Stomach (tissue), 8 donors: ENCODE measurements at regions not wholly inside any gene's neighbourhood (a gene's known extent, or its start where the extent isn't known, plus 50 kb on each side); places are given as distances from the start of the nearest gene placed in this dataset.

Experiments
- DNase-seq, 2 donors: peaks; one replicate each; pipeline versions ENCODE4 v3.0.0 to v3.0.0-alpha.2; 2013 to 2019
- H3K27ac ChIP-seq, 5 donors: fragments of 200-600 bp in 4 of 5; sonication (generic) in 4 of 5; one replicate each; pipeline ENCODE4 v1.5.1; 2013 to 2019; ENCODE audit warnings: mild to moderate bottlenecking in 1 of 5, moderate library complexity in 1 of 5
- H3K27me3 ChIP-seq, 3 donors: fragments of 200-600 bp; sonication (generic); one replicate each; pipeline ENCODE4 v1.5.1; 2017 to 2019; ENCODE audit warnings: mixed run types in 1 of 3
- H3K36me3 ChIP-seq, 4 donors: fragments of 200-600 bp; sonication (generic); 1 replicate in 3 of 4; 2 replicates in 1 of 4; pipeline ENCODE4 v1.5.1; 2016 to 2019
- H3K4me1 ChIP-seq, 4 donors: fragments of 200-600 bp; sonication (generic); one replicate each; pipeline ENCODE4 v1.5.1; 2016 to 2019
- H3K4me3 ChIP-seq, 4 donors: fragments of 200-600 bp; sonication (generic) in 3 of 4; one replicate each; pipeline ENCODE4 v1.5.1; 2016 to 2019; ENCODE audit warnings: mild to moderate bottlenecking in 1 of 4
- H3K9me3 ChIP-seq, 4 donors: fragments of 200-600 bp; sonication (generic); one replicate each; pipeline ENCODE4 v1.5.1; 2016 to 2019
- EP300 ChIP-seq: sonication (generic); formaldehyde crosslinking; IDR thresholded peaks from one replicate; pipeline ENCODE4 v1.6.1; 2017; ENCODE audit warnings: antibody characterized with exemption
- POLR2A ChIP-seq, 4 donors: fragments of 450-650 bp; IDR thresholded peaks; one replicate each; pipeline ENCODE4 v1.6.1; 2016; ENCODE audit warnings: antibody characterized with exemption in 4 of 4, control low read depth in 2 of 4, mild to moderate bottlenecking in 1 of 4, moderate library complexity in 1 of 4
- POLR2AphosphoS5 ChIP-seq, 3 donors: sonication (generic); formaldehyde crosslinking; IDR thresholded peaks; one replicate each; pipeline ENCODE4 v1.6.1; 2016; ENCODE audit warnings: antibody characterized with exemption in 3 of 3
- WGBS, 5 donors: extraction: QIAGEN DNeasy Blood & Tissue Kit in 3 of 5; methylation state at CpG; one replicate each; pipeline versions ENCODE4 v1.1.5 to v1.1.7; 2013 to 2018; 5-methylcytosine and 5-hydroxymethylcytosine counted together
- intact Hi-C: fragments of 100-400 bp; cut with DNase I; formaldehyde crosslinking; loops from one replicate; pipeline ENCODE4 v1.15.1; 2023; ENCODE audit warnings: low total_unique reads
- TF ChIP-seq, protein P1 (sequence below), 7 experiments: fragments of 450-650 bp in 4 of 7; fragments of 200-600 bp in 3 of 7; sonication (generic) in 3 of 7; IDR thresholded peaks; one replicate each; pipeline ENCODE4 v1.5.1; 2016 to 2019; ENCODE audit warnings: antibody characterized with exemption in 7 of 7, control low read depth in 2 of 7, mild to moderate bottlenecking in 1 of 7
- donor health status: healthy with polysubstance abuse.
- donor health status: Bipolar disorder and iron deficiency.
- donor health status: healthy.

DNA sequence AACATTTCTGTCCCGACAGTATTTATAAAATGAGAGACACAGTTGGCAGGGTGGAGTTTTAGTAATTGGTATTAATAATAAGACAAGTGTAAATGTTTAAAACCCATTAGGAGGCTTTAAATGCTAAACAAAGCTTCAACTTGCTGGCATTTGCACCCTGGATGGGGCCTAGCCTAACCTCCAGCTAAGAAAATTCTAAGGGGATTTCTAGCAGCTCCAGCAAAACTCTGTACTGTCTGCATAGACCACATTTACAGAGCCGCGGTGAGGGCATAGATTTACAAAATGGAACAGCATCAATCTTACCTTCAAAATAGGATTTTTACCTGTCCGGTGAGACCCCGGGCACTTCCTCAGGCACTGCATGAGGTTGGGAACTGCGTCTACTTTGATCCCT is 113.9 kb upstream of the ANO1 start:
- Histone ChIP-seq H3K27ac (no peak overlapping the region), H3K4me1 (peaks cover 0 to 18% (median 11%) of the 10 kb centered on the region in 4 donors), H3K27me3 (peaks cover 0 to 49% (median 0%) of the 10 kb centered on the region in 3 donors), H3K9me3 (peaks cover 0 to 5% (median 3%) of the 10 kb centered on the region in 4 donors), H3K4me3 (no peak overlapping the region), H3K36me3 (no peaks in the 10 kb centered on the region)
- DNase-seq, result no peak
- TF ChIP-seq POLR2A (IDR thresholded peaks at IDR 0.05), result no peak
- TF ChIP-seq, protein P1, sequence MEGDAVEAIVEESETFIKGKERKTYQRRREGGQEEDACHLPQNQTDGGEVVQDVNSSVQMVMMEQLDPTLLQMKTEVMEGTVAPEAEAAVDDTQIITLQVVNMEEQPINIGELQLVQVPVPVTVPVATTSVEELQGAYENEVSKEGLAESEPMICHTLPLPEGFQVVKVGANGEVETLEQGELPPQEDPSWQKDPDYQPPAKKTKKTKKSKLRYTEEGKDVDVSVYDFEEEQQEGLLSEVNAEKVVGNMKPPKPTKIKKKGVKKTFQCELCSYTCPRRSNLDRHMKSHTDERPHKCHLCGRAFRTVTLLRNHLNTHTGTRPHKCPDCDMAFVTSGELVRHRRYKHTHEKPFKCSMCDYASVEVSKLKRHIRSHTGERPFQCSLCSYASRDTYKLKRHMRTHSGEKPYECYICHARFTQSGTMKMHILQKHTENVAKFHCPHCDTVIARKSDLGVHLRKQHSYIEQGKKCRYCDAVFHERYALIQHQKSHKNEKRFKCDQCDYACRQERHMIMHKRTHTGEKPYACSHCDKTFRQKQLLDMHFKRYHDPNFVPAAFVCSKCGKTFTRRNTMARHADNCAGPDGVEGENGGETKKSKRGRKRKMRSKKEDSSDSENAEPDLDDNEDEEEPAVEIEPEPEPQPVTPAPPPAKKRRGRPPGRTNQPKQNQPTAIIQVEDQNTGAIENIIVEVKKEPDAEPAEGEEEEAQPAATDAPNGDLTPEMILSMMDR (IDR thresholded peaks at IDR 0.05), result no peak
- TF ChIP-seq POLR2AphosphoS5 (IDR thresholded peaks at IDR 0.05), result no peak
- no peak for TF ChIP-seq EP300
- intact Hi-C loops, result no loop called here
- WGBS, 5 donors, result 69 to 85% (median 80%) methylated on average over 6 of the region's 6 CpGs

DNA sequence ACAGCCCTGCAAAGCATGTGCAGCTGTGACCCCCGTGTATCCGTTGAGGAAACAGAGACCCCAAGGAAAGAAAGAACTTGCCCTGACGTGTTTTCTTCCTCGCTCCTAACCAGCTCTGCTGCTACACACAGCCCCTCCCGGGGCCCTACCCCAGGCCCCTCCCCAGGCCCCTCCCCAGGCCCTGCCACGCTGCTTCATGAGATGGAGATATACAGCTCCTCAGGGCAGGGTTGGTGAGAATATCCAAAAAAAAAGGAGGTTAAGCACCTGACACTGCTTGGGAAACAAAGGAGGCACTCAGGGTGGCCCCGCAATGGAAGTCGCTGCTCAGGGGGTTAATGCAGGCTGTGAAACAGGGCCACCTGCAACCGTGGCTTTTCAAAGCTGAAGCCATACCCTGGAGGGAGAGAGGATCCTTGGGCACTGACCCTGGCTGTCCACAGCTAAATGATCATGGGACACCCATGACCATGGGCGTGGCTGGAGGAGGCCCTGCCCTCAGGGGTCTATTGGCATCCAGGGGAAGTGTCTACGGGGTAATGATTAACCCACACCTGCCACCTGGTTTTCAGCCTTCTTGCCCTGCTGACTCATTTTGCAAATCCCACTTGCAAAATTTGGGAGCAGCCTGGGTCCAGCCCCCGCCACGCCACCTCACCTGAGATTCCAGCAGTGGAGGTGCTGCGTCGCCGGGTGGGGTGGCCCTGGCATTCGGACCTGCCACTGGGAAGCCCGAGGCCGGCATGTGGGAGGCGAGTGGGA is 112.1 kb upstream of the ANO1 start:
- Histone ChIP-seq H3K27me3 (peaks cover 0 to 50% (median 0%) of the 10 kb centered on the region in 3 donors), H3K9me3 (no peaks in the 10 kb centered on the region), H3K36me3 (no peaks in the 10 kb centered on the region), H3K4me3 (no peak overlapping the region), H3K4me1 (peaks cover 0 to 29% (median 11%) of the 10 kb centered on the region in 4 donors), H3K27ac (no peak overlapping the region)
- TF ChIP-seq POLR2A (IDR thresholded peaks at IDR 0.05) (no peak), EP300 (no peak), POLR2AphosphoS5 (IDR thresholded peaks at IDR 0.05) (no peak)
- TF ChIP-seq, protein P1 (IDR thresholded peaks at IDR 0.05), result no peak
- 45 to 71% (median 52%) methylated on average over 19 to 20 of the region's 20 CpGs for WGBS, 5 donors
- intact Hi-C loops, result no loop called here
- DNase-seq, result peak in 1 of 2 donors; percentile 75

DNA sequence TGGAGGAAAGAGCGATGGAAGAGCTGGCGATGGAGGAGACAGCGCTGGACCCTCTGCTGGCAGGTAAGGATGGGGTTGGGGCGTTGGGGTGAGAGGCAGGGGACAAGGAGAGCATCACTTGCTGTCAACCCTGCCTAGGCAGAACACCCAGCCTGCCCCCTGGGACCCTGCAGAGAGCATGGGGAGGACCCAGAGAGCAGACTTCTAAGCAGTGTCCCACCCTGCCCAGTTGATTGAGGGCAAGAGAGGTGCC is 111.6 kb upstream of the ANO1 start:
- Histone ChIP-seq H3K9me3 (no peaks in the 10 kb centered on the region), H3K36me3 (no peaks in the 10 kb centered on the region), H3K27ac (no peak overlapping the region), H3K27me3 (peaks cover 0 to 50% (median 0%) of the 10 kb centered on the region in 3 donors), H3K4me1 (peaks cover 0 to 29% (median 11%) of the 10 kb centered on the region in 4 donors), H3K4me3 (no peak overlapping the region)
- no peak for TF ChIP-seq POLR2AphosphoS5 (IDR thresholded peaks at IDR 0.05)
- TF ChIP-seq, protein P1 (IDR thresholded peaks at IDR 0.05), result no peak
- TF ChIP-seq EP300, result no peak
- TF ChIP-seq POLR2A (IDR thresholded peaks at IDR 0.05), result no peak
- intact Hi-C loops, result no loop called here
- 80 to 86% (median 83%) methylated on average over 4 of the region's 4 CpGs for WGBS, 5 donors
- DNase-seq, result no peak

DNA sequence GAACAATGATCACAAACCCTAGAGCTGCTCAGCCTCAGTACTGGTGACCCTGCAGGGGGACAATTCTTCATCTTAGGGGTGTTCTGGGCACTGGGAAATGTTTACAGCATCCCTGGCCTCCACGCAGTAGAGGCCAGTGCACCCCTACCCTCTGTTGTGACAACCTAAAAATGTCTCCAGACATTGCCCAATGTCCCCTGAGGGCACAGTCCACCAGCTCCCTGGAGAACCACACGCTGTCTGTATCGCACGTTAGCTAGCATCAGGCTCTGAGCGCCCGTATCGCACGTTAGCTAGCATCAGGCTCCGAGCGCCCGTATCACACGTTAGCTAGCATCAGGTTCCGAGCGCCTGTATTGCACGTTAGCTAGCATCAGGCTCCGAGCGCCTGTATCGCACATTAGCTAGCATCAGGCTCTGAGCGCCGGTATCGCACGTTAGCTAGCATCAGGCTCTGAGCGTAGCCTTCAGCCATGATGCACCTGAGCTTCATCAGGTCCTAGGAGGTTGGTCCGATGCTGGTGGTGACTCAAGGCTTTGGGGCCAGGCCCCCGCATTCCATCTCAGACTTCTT is 111.1 kb upstream of the ANO1 start:
- 87 to 97% (median 92%) methylated on average over 20 to 25 of the region's 25 CpGs for WGBS, 5 donors
- Histone ChIP-seq H3K4me3 (no peak overlapping the region), H3K4me1 (peaks cover 0 to 29% (median 11%) of the 10 kb centered on the region in 4 donors), H3K27ac (no peak overlapping the region), H3K27me3 (peaks cover 0 to 52% (median 0%) of the 10 kb centered on the region in 3 donors), H3K36me3 (no peaks in the 10 kb centered on the region), H3K9me3 (no peaks in the 10 kb centered on the region)
- intact Hi-C loops, result no loop called here
- no peak for DNase-seq
- no peak for TF ChIP-seq POLR2AphosphoS5 (IDR thresholded peaks at IDR 0.05)

DNA sequence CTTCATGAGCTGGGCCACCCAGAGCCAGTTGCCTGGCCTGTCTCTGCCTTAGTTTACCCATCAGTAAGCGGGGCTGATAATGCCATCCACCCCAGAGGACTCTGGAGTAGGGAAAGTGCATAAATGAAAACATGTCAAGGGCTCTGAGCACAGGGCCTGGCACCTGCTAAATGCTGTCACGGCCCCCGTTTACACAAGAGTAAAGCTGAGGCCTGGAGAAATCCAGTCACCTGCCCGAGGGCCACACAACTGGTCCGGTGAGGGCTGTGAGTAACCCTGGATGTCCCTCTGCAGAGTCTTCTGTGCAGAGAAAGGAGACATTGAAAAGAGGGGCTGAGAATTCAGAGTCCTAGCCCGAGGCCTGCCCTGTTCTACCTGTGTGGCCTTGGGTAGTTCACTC is 110.6 kb upstream of the ANO1 start:
- no peak overlapping the region for H3K27ac ChIP-seq

More for the DNA sequence above, 110.6 kb upstream of the ANO1 start:
- H3K4me1 ChIP-seq, result peaks cover 4 to 27% (median 12%) of the 10 kb centered on the region in 4 donors
- no peak overlapping the region for H3K4me3 ChIP-seq
- TF ChIP-seq, protein P1 (IDR thresholded peaks at IDR 0.05), result no peak
- 76 to 85% (median 79%) methylated on average over 6 of the region's 6 CpGs for WGBS, 5 donors
- DNase-seq, result no peak
- no peaks in the 10 kb centered on the region for H3K9me3 ChIP-seq
- peaks cover 0 to 52% (median 0%) of the 10 kb centered on the region in 3 donors for H3K27me3 ChIP-seq
- no peaks in the 10 kb centered on the region for H3K36me3 ChIP-seq
- intact Hi-C loops, result no loop called here
